GM11168 (cell line): ENCODE measurements at regions not wholly inside any gene's neighbourhood (a gene's known extent, or its start where the extent isn't known, plus 50 kb on each side); places are given as distances from the start of the nearest gene placed in this dataset.
"Not testable (repeated sequence)": the region's sequence is repeated elsewhere in the genome, so short reads cannot be mapped to it uniquely, and the experiment has no call there.

Source experiments
- in situ Hi-C: fragments of 300-500 bp; cut with MboI; formaldehyde crosslinking; loops from one replicate; pipeline ENCODE4 v1.12.0; 2022; ENCODE audit warnings: low sequenced_read_pairs; ENCODE audit not compliant: unreplicated experiment

GRCh38 chr4:19556276-19556675 lies 695.4 kb upstream of the SLIT2 start:
- in situ Hi-C loops = not testable (repeated sequence)

- in situ Hi-C loops = no loop called here
Measured at GRCh38 chr4:19547463-19547862, 704.2 kb upstream of the SLIT2 start.

- in situ Hi-C loops = no loop called here
Measured at GRCh38 chr4:19544446-19545125, 707.1 kb upstream of the SLIT2 start.

- in situ Hi-C loops = no loop called here
Measured at GRCh38 chr4:19540859-19541540, 710.7 kb upstream of the SLIT2 start.

GRCh38 chr4:19539201-19539600 lies 712.5 kb upstream of the SLIT2 start:
- in situ Hi-C loops = no loop called here

- in situ Hi-C loops = no loop called here
Measured at GRCh38 chr4:19534159-19534558, 717.5 kb upstream of the SLIT2 start.

- in situ Hi-C loops = no loop called here
Measured at GRCh38 chr4:19531906-19532848, 719.5 kb upstream of the SLIT2 start.

GRCh38 chr4:19523964-19524363 lies 727.7 kb upstream of the SLIT2 start:
- in situ Hi-C loops = no loop called here

- in situ Hi-C loops = no loop called here
Measured at GRCh38 chr4:19522966-19523365, 728.7 kb upstream of the SLIT2 start.

GRCh38 chr4:19520939-19521520 lies 730.7 kb upstream of the SLIT2 start:
- in situ Hi-C loops = no loop called here

GRCh38 chr4:19514276-19515070 lies 737.2 kb upstream of the SLIT2 start:
- in situ Hi-C loops = no loop called here

GRCh38 chr4:19512086-19512485 lies 739.6 kb upstream of the SLIT2 start:
- in situ Hi-C loops = no loop called here

GRCh38 chr4:19510993-19511392 lies 740.7 kb upstream of the SLIT2 start:
- in situ Hi-C loops = no loop called here

GRCh38 chr4:19508442-19508841 lies 743.3 kb upstream of the SLIT2 start:
- in situ Hi-C loops = no loop called here

GRCh38 chr4:19497705-19498104 lies 754.0 kb upstream of the SLIT2 start:
- in situ Hi-C loops = no loop called here

GRCh38 chr4:19496756-19497155 lies 754.9 kb upstream of the SLIT2 start:
- in situ Hi-C loops = no loop called here

GRCh38 chr4:19494961-19495360 lies 756.7 kb upstream of the SLIT2 start:
- in situ Hi-C loops = no loop called here

GRCh38 chr4:19492606-19493005 lies 759.1 kb upstream of the SLIT2 start:
- in situ Hi-C loops = no loop called here

GRCh38 chr4:19486400-19486799 lies 765.3 kb upstream of the SLIT2 start:
- in situ Hi-C loops = no loop called here

- in situ Hi-C loops = no loop called here
Measured at GRCh38 chr4:19478791-19479190, 772.9 kb upstream of the SLIT2 start.
